HFFc6 (cell line): ENCODE measurements at regions not wholly inside any gene's neighbourhood (a gene's known extent, or its start where the extent isn't known, plus 50 kb on each side); places are given as distances from the start of the nearest gene placed in this dataset.

Experiments
- DNase-seq: peaks from one replicate; pipeline ENCODE4 v3.0.0-alpha.2; 2018
- H3K27ac Mint-ChIP-seq: 2 replicates; pipeline ENCODE4 v1.8.0; 2020; ENCODE audit warnings: mild to moderate bottlenecking, mixed read lengths
- H3K27me3 Mint-ChIP-seq: 2 replicates; pipeline ENCODE4 v1.8.0; 2021; ENCODE audit warnings: mild to moderate bottlenecking, moderate library complexity, mixed read lengths; ENCODE audit not compliant: insufficient read depth
- H3K36me3 Mint-ChIP-seq: 2 replicates; pipeline ENCODE4 v1.8.0; 2021; ENCODE audit warnings: low read depth, mixed read lengths
- H3K4me1 Mint-ChIP-seq: 2 replicates; pipeline ENCODE4 v1.8.0; 2020; ENCODE audit warnings: low read depth, mixed read lengths
- H3K4me3 Mint-ChIP-seq: 2 replicates; pipeline ENCODE4 v1.8.0; 2020; ENCODE audit warnings: mild to moderate bottlenecking, moderate library complexity, mixed read lengths
- H3K9me3 Mint-ChIP-seq: 2 replicates; pipeline ENCODE4 v1.8.0; 2020; ENCODE audit warnings: mild to moderate bottlenecking, mixed read lengths
- TF ChIP-seq, protein P1 (sequence below): fragments of 200-600 bp; sonication (generic); IDR thresholded peaks from 2 replicates; pipeline ENCODE4 v1.5.0; 2021; ENCODE audit warnings: antibody characterized with exemption, mild to moderate bottlenecking

DNA sequence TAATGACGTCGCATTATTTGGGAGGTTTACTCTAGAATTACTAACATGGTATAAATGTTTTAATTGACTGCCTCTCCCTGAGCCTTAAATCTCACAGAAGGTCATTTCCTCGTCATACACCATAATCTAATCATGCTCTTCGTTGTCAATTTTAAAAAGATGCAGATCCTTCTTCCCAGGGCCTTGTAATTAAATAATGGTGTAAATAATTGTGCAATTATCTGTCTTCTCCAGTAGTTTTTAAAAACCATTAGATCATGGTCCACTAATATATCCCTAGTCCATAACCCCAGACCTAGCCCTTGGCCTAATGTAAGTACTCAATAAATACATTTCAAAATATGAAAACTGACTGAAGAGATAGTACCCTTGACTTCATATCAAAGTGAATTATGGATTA lies 181.5 kb upstream of the GNAI1 start:
- Mint-ChIP-seq H3K4me3 (no peak overlapping the region), H3K27me3 (no peaks in the 10 kb centered on the region), H3K4me1 (peaks cover 18% of the 10 kb centered on the region), H3K27ac (no peak overlapping the region), H3K9me3 (no peaks in the 10 kb centered on the region), H3K36me3 (0 out of 2 replicates have a peak, but pooled peaks cover 4% of the 10 kb centered on the region)
- TF ChIP-seq, protein P1, sequence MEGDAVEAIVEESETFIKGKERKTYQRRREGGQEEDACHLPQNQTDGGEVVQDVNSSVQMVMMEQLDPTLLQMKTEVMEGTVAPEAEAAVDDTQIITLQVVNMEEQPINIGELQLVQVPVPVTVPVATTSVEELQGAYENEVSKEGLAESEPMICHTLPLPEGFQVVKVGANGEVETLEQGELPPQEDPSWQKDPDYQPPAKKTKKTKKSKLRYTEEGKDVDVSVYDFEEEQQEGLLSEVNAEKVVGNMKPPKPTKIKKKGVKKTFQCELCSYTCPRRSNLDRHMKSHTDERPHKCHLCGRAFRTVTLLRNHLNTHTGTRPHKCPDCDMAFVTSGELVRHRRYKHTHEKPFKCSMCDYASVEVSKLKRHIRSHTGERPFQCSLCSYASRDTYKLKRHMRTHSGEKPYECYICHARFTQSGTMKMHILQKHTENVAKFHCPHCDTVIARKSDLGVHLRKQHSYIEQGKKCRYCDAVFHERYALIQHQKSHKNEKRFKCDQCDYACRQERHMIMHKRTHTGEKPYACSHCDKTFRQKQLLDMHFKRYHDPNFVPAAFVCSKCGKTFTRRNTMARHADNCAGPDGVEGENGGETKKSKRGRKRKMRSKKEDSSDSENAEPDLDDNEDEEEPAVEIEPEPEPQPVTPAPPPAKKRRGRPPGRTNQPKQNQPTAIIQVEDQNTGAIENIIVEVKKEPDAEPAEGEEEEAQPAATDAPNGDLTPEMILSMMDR: no peak
- no peak for DNase-seq

DNA sequence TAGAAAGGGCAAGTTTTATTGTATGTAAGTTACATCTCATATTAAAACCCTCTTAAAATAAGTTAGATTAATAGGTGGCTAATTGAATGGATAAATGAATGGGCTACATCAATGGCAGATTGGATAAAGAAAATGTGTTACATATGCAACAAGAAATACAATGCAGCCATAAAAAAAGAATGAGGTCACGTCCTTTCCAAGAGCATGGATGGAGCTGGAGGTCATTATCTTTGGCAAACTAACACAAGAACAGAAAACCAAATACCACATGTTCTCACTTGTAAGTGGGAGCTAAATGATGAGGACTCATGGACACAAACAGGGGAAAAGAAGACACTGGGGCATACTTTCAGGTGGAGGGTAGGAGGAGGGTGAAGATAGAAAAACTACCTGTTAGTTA lies 182.2 kb upstream of the GNAI1 start:
- H3K36me3 Mint-ChIP-seq: peaks cover 6% of the 10 kb centered on the region; the same call in 1 of the 2 replicates
- TF ChIP-seq, protein P1: no peak
- no peaks in the 10 kb centered on the region for H3K27me3 Mint-ChIP-seq
- no peak for DNase-seq
- no peak overlapping the region for H3K27ac Mint-ChIP-seq
- no peak overlapping the region for H3K4me3 Mint-ChIP-seq
- H3K4me1 Mint-ChIP-seq: peaks cover 18% of the 10 kb centered on the region
- peaks cover 2% of the 10 kb centered on the region; the same call in 1 of the 2 replicates for H3K9me3 Mint-ChIP-seq

DNA sequence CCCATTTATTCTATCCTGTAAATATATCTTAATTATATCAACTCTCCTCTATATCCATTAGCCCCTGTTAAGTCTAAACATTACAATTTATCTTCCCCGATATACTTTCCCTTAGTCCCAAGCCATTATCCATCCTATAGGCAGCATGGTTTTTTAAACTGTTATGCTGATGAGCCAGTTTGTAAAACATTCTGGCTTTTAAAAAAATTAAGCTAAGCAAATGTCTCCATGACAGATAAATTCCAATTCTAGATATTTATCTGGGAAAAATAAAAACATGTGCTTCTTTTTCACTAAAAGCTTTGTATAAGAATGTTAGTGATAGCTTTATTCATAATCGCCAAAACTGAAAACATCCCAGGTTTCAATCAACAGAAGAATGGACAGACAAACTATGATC lies 183.2 kb upstream of the GNAI1 start:
- Mint-ChIP-seq H3K36me3 (peaks cover 11% of the 10 kb centered on the region; the same call in 1 of the 2 replicates), H3K4me1 (peaks cover 18% of the 10 kb centered on the region), H3K9me3 (peaks cover 7% of the 10 kb centered on the region; the same call in 1 of the 2 replicates), H3K4me3 (no peak overlapping the region), H3K27me3 (no peaks in the 10 kb centered on the region), H3K27ac (no peak overlapping the region)
- TF ChIP-seq, protein P1: no peak
- DNase-seq: no peak

DNA sequence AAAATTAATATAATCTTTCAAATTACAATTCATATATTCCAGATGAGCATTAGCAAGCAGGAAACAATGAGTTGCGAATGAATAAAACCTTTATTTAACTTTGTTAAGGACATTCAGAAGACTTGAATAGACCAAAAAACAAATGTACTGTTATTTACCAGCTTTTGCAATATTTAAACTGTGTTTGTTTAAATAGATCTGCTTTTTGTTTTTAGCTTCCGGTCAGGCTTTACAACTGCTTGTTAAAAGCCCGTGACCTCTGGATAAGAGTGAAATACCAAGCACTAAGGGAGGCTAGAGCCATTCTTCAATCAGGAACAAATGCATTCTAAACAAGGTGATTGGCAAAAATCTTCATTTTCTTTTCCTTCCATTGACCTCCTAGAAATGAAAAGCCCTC lies 184.9 kb upstream of the GNAI1 start:
- Mint-ChIP-seq H3K27me3 (no peaks in the 10 kb centered on the region), H3K27ac (no peak overlapping the region), H3K9me3 (peaks cover 7% of the 10 kb centered on the region; the same call in 1 of the 2 replicates), H3K4me1 (peaks cover 7% of the 10 kb centered on the region), H3K4me3 (no peak overlapping the region), H3K36me3 (peaks cover 21% of the 10 kb centered on the region)
- DNase-seq: no peak
- TF ChIP-seq, protein P1: no peak

GRCh38 chr7:79936281-79936983 lies 198.2 kb upstream of the GNAI1 start:
- TF ChIP-seq, protein P1: no peak
- no peak for DNase-seq

More at GRCh38 chr7:79936281-79936983, 198.2 kb upstream of the GNAI1 start:
- no peaks in the 10 kb centered on the region; the same call in 1 of the 2 replicates for H3K9me3 Mint-ChIP-seq
- no peaks in the 10 kb centered on the region for H3K27me3 Mint-ChIP-seq
- H3K27ac Mint-ChIP-seq: no peak overlapping the region
- H3K4me1 Mint-ChIP-seq: peaks cover 47% of the 10 kb centered on the region
- H3K4me3 Mint-ChIP-seq: no peak overlapping the region
- H3K36me3 Mint-ChIP-seq: peaks cover 15% of the 10 kb centered on the region
